PFSK-1 (cell line): ENCODE measurements at regions not wholly inside any gene's neighbourhood (a gene's known extent, or its start where the extent isn't known, plus 50 kb on each side); places are given as distances from the start of the nearest gene placed in this dataset.

Experiments
- FOXP2 ChIP-seq: optimal IDR thresholded peaks from 2 replicates; pipeline ENCODE3; 2011; ENCODE audit warnings: borderline replicate concordance, control low read depth, inconsistent platforms; ENCODE audit not compliant: insufficient read depth; ENCODE audit errors: extremely low read length, extremely low read depth
- POLR2AphosphoS5 ChIP-seq: IDR thresholded peaks from 2 replicates; pipeline ENCODE4 v1.6.1; 2012; ENCODE audit warnings: low read depth, mild to moderate bottlenecking, control low read depth, low read length, moderate library complexity
- SIN3A ChIP-seq: IDR thresholded peaks from 2 replicates; pipeline ENCODE4 v1.6.1; 2012; ENCODE audit warnings: mild to moderate bottlenecking, low read length, moderate library complexity, borderline replicate concordance; ENCODE audit not compliant: insufficient read depth
- TAF1 ChIP-seq: IDR thresholded peaks from 2 replicates; pipeline ENCODE4 v1.6.1; 2012; ENCODE audit warnings: low read length, control low read depth, borderline replicate concordance; ENCODE audit not compliant: insufficient read depth
- TF ChIP-seq, protein P1 (sequence below), 2 experiments: IDR thresholded peaks; 2 replicates each; pipeline versions ENCODE4 v1.6.1 to v1.8.0; 2011 to 2012; ENCODE audit warnings: low read depth in 2 of 2, low read length in 2 of 2, control low read depth in 1 of 2, inconsistent platforms in 1 of 2, mild to moderate bottlenecking in 1 of 2, moderate library complexity in 1 of 2; ENCODE audit not compliant: insufficient read depth in 1 of 2

- TF ChIP-seq POLR2AphosphoS5 (no peak), SIN3A (no peak), TAF1 (no peak), FOXP2 (no peak)
- TF ChIP-seq, protein P1, sequence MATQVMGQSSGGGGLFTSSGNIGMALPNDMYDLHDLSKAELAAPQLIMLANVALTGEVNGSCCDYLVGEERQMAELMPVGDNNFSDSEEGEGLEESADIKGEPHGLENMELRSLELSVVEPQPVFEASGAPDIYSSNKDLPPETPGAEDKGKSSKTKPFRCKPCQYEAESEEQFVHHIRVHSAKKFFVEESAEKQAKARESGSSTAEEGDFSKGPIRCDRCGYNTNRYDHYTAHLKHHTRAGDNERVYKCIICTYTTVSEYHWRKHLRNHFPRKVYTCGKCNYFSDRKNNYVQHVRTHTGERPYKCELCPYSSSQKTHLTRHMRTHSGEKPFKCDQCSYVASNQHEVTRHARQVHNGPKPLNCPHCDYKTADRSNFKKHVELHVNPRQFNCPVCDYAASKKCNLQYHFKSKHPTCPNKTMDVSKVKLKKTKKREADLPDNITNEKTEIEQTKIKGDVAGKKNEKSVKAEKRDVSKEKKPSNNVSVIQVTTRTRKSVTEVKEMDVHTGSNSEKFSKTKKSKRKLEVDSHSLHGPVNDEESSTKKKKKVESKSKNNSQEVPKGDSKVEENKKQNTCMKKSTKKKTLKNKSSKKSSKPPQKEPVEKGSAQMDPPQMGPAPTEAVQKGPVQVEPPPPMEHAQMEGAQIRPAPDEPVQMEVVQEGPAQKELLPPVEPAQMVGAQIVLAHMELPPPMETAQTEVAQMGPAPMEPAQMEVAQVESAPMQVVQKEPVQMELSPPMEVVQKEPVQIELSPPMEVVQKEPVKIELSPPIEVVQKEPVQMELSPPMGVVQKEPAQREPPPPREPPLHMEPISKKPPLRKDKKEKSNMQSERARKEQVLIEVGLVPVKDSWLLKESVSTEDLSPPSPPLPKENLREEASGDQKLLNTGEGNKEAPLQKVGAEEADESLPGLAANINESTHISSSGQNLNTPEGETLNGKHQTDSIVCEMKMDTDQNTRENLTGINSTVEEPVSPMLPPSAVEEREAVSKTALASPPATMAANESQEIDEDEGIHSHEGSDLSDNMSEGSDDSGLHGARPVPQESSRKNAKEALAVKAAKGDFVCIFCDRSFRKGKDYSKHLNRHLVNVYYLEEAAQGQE (IDR thresholded peaks at IDR 0.05; ENCODE audit: insufficient read depth in 1 of 2, low read depth in 2 of 2, low read length in 2 of 2): no peak
Observed at GRCh38 chr4:157700898-157701694, 471.7 kb downstream of the GASK1B start.
